ENCODE measurements at regions not wholly inside any gene's neighbourhood (a gene's known extent, or its start where the extent isn't known, plus 50 kb on each side); places are given as distances from the start of the nearest gene placed in this dataset.

- TF ChIP-seq CTCF (IDR thresholded peaks at IDR 0.05), result peak in 1 of 3 experiments; percentile 13
- TF ChIP-seq POLR2A (IDR thresholded peaks at IDR 0.05), result no peak
Observed at GRCh38 chr2:4053769-4054493, 350.6 kb downstream of the DCDC2C start.
